Thyroid gland (tissue), 4 donors: ENCODE measurements at regions not wholly inside any gene's neighbourhood (a gene's known extent, or its start where the extent isn't known, plus 50 kb on each side); places are given as distances from the start of the nearest gene placed in this dataset.

Source experiments
- DNase-seq, 2 donors: peaks; one replicate each; pipeline ENCODE4 v3.0.0-alpha.2; 2019
- H3K27ac ChIP-seq, 3 donors: fragments of 200-600 bp; sonication (generic); 1 replicate in 2 of 3; 2 replicates in 1 of 3; pipeline ENCODE4 v1.5.1; 2016 to 2019; ENCODE audit warnings: mild to moderate bottlenecking in 1 of 3, moderate library complexity in 1 of 3
- H3K27me3 ChIP-seq: fragments of 200-600 bp; sonication (generic); one replicate; pipeline ENCODE4 v1.5.1; 2019
- H3K36me3 ChIP-seq, 2 donors: fragments of 200-600 bp; sonication (generic); one replicate each; pipeline ENCODE4 v1.5.1; 2016 to 2019
- H3K4me1 ChIP-seq, 2 donors: fragments of 200-600 bp; sonication (generic); one replicate each; pipeline ENCODE4 v1.5.1; 2017 to 2019
- H3K4me3 ChIP-seq, 3 donors: fragments of 200-600 bp; sonication (generic); replicated peaks in 1 of 3; 1 replicate in 2 of 3; 2 replicates in 1 of 3; pipeline ENCODE4 v1.5.1; 2016; ENCODE audit warnings: mild to moderate bottlenecking in 1 of 3
- H3K9me3 ChIP-seq: fragments of 200-600 bp; sonication (generic); one replicate; pipeline ENCODE4 v1.5.1; 2017
- CTCF ChIP-seq, 6 experiments: fragments of 200-600 bp in 3 of 6; fragments of 450-650 bp in 3 of 6; sonication (generic) in 3 of 6; IDR thresholded peaks; one replicate each; pipeline ENCODE4 v1.5.1; 2016 to 2019; ENCODE audit warnings: antibody characterized with exemption in 6 of 6, mild to moderate bottlenecking in 2 of 6, inconsistent platforms in 1 of 6, moderate library complexity in 1 of 6
- POLR2A ChIP-seq, 2 donors: fragments of 450-650 bp; IDR thresholded peaks; one replicate each; pipeline ENCODE4 v1.6.1; 2017; ENCODE audit warnings: antibody characterized with exemption in 2 of 2, mild to moderate bottlenecking in 2 of 2, moderate library complexity in 1 of 2
- WGBS, 2 donors: methylation state at CpG; one replicate each; pipeline ENCODE4 v1.1.5; 2017; 5-methylcytosine and 5-hydroxymethylcytosine counted together
- intact Hi-C: fragments of 100-400 bp; cut with DNase I; formaldehyde crosslinking; loops from one replicate; pipeline ENCODE4 v1.15.1; 2023

GRCh38 chr18:76139844-76140243 is 355.2 kb downstream of the ZNF516 start:
- H3K27me3 ChIP-seq: no peaks in the 10 kb centered on the region
- TF ChIP-seq POLR2A (IDR thresholded peaks at IDR 0.05): no peak
- TF ChIP-seq CTCF (IDR thresholded peaks at IDR 0.05): no peak
- intact Hi-C loops: no loop called here
- H3K36me3 ChIP-seq: no peaks in the 10 kb centered on the region
- H3K27ac ChIP-seq: no peak overlapping the region
- no peak for DNase-seq
- no peaks in the 10 kb centered on the region for H3K4me1 ChIP-seq
- H3K4me3 ChIP-seq: no peak overlapping the region
- WGBS, 2 donors: 86% methylated on average over 1 of the region's 1 CpG; no CpG with 5 or more reads in 1 of the 2 donors
- H3K9me3 ChIP-seq: no peaks in the 10 kb centered on the region

GRCh38 chr18:76137216-76137615 is 357.8 kb downstream of the ZNF516 start:
- Histone ChIP-seq H3K36me3 (no peaks in the 10 kb centered on the region), H3K9me3 (no peaks in the 10 kb centered on the region), H3K27me3 (no peaks in the 10 kb centered on the region), H3K27ac (no peak overlapping the region), H3K4me1 (no peaks in the 10 kb centered on the region), H3K4me3 (no peak overlapping the region)
- intact Hi-C loops: no loop called here
- TF ChIP-seq CTCF (IDR thresholded peaks at IDR 0.05) (no peak), POLR2A (IDR thresholded peaks at IDR 0.05) (no peak)
- WGBS, 2 donors: 69 to 85% methylated on average over 6 of the region's 6 CpGs
- DNase-seq: no peak

GRCh38 chr18:76136701-76137100 is 358.3 kb downstream of the ZNF516 start:
- no peak overlapping the region for H3K27ac ChIP-seq
- H3K27me3 ChIP-seq: no peaks in the 10 kb centered on the region
- no peak for DNase-seq
- WGBS, 2 donors: 91 to 93% methylated on average over 10 of the region's 10 CpGs
- no peak overlapping the region for H3K4me3 ChIP-seq
- intact Hi-C loops: no loop called here
- no peaks in the 10 kb centered on the region for H3K9me3 ChIP-seq
- H3K4me1 ChIP-seq: no peaks in the 10 kb centered on the region
- TF ChIP-seq POLR2A (IDR thresholded peaks at IDR 0.05): no peak
- no peak for TF ChIP-seq CTCF (IDR thresholded peaks at IDR 0.05)
- no peaks in the 10 kb centered on the region for H3K36me3 ChIP-seq

- DNase-seq: no peak
- no peaks in the 10 kb centered on the region for H3K9me3 ChIP-seq
- no peaks in the 10 kb centered on the region for H3K36me3 ChIP-seq
- no peaks in the 10 kb centered on the region for H3K4me1 ChIP-seq
- intact Hi-C loops: no loop called here
- no peak overlapping the region for H3K4me3 ChIP-seq
- no peak overlapping the region for H3K27ac ChIP-seq
- WGBS, 2 donors: 69 to 72% methylated on average over 1 of the region's 1 CpG
- no peaks in the 10 kb centered on the region for H3K27me3 ChIP-seq
- TF ChIP-seq POLR2A (IDR thresholded peaks at IDR 0.05) (no peak), CTCF (IDR thresholded peaks at IDR 0.05) (no peak)
Observed at GRCh38 chr18:76134628-76135027, 360.4 kb downstream of the ZNF516 start.

GRCh38 chr18:76133873-76134272 is 361.2 kb downstream of the ZNF516 start:
- Histone ChIP-seq H3K36me3 (no peaks in the 10 kb centered on the region), H3K27me3 (no peaks in the 10 kb centered on the region), H3K4me3 (no peak overlapping the region), H3K4me1 (no peaks in the 10 kb centered on the region), H3K9me3 (no peaks in the 10 kb centered on the region), H3K27ac (no peak overlapping the region)
- intact Hi-C loops: no loop called here
- TF ChIP-seq CTCF (IDR thresholded peaks at IDR 0.05): no peak
- TF ChIP-seq POLR2A (IDR thresholded peaks at IDR 0.05): no peak
- DNase-seq: no peak
- 81 to 87% methylated on average over 1 of the region's 1 CpG for WGBS, 2 donors
